Breast epithelium (tissue), 3 donors: ENCODE measurements at regions not wholly inside any gene's neighbourhood (a gene's known extent, or its start where the extent isn't known, plus 50 kb on each side); places are given as distances from the start of the nearest gene placed in this dataset.

Experiments
- POLR2A ChIP-seq: fragments of 450-650 bp; IDR thresholded peaks from one replicate; pipeline ENCODE4 v1.6.1; 2016; ENCODE audit warnings: antibody characterized with exemption, mild to moderate bottlenecking, moderate library complexity
- POLR2AphosphoS5 ChIP-seq, 3 donors: sonication (generic); formaldehyde crosslinking; IDR thresholded peaks; one replicate each; pipeline ENCODE4 v1.6.1; 2017; ENCODE audit warnings: antibody characterized with exemption in 3 of 3
- TF ChIP-seq, protein P1 (sequence below), 3 donors: fragments of 450-650 bp; IDR thresholded peaks; one replicate each; pipeline ENCODE4 v1.5.1; 2016 to 2017; ENCODE audit warnings: antibody characterized with exemption in 3 of 3, mild to moderate bottlenecking in 3 of 3, moderate library complexity in 3 of 3

DNA sequence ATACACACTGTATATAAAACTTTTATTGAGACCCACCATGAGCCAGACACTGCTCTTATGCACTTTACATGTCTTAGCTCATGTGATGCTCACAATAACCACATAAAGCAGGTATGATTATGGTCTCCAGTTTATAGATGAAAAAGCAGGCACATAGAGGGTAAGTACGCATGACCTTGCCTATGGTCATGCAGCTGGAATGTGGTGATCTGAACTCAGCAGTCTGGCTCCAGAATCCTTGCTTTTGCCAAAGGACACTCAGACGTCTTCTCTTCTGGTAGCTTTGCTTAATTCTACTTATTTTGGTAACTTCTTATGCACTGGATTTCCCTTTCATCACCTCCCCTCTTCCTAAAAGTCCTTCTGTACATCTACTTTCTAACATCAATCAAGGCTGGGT, 103.3 kb upstream of the CRY1 start:
- no peak for TF ChIP-seq POLR2A
- TF ChIP-seq, protein P1, sequence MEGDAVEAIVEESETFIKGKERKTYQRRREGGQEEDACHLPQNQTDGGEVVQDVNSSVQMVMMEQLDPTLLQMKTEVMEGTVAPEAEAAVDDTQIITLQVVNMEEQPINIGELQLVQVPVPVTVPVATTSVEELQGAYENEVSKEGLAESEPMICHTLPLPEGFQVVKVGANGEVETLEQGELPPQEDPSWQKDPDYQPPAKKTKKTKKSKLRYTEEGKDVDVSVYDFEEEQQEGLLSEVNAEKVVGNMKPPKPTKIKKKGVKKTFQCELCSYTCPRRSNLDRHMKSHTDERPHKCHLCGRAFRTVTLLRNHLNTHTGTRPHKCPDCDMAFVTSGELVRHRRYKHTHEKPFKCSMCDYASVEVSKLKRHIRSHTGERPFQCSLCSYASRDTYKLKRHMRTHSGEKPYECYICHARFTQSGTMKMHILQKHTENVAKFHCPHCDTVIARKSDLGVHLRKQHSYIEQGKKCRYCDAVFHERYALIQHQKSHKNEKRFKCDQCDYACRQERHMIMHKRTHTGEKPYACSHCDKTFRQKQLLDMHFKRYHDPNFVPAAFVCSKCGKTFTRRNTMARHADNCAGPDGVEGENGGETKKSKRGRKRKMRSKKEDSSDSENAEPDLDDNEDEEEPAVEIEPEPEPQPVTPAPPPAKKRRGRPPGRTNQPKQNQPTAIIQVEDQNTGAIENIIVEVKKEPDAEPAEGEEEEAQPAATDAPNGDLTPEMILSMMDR (IDR thresholded peaks at IDR 0.05), result no peak
- TF ChIP-seq POLR2AphosphoS5 (IDR thresholded peaks at IDR 0.05), result no peak
